Gastrocnemius medialis (tissue), 4 donors: ENCODE measurements at regions not wholly inside any gene's neighbourhood (a gene's known extent, or its start where the extent isn't known, plus 50 kb on each side); places are given as distances from the start of the nearest gene placed in this dataset.

Experiments
- ATAC-seq, 2 donors: fragments of 150-250 bp; one replicate each; pipeline ENCODE4 v1.9.1; 2016
- DNase-seq, 2 donors: peaks; one replicate each; pipeline ENCODE4 v3.0.0-alpha.2; 2019
- H3K27ac ChIP-seq, 4 donors: fragments of 200-600 bp; sonication (generic); 1 replicate in 1 of 4; 2 replicates in 3 of 4; pipeline ENCODE4 v1.5.1; 2016 to 2018; ENCODE audit warnings: mild to moderate bottlenecking in 2 of 4, moderate library complexity in 1 of 4
- H3K27me3 ChIP-seq, 3 donors: fragments of 200-600 bp; sonication (generic) in 2 of 3; 1 replicate in 1 of 3; 2 replicates in 2 of 3; pipeline versions ENCODE4 v1.5.1 to v1.6.0; 2016 to 2019; ENCODE audit warnings: mild to moderate bottlenecking in 1 of 3, moderate library complexity in 1 of 3
- H3K36me3 ChIP-seq, 2 donors: fragments of 200-600 bp; sonication (generic) in 1 of 2; one replicate each; pipeline ENCODE4 v1.5.1; 2017 to 2018
- H3K4me1 ChIP-seq, 2 donors: fragments of 200-600 bp; sonication (generic) in 1 of 2; one replicate each; pipeline ENCODE4 v1.5.1; 2016 to 2017; ENCODE audit warnings: mild to moderate bottlenecking in 2 of 2
- H3K4me3 ChIP-seq, 4 donors: fragments of 200-600 bp; sonication (generic) in 3 of 4; 1 replicate in 1 of 4; 2 replicates in 3 of 4; pipeline ENCODE4 v1.5.1; 2016 to 2019; ENCODE audit warnings: mild to moderate bottlenecking in 2 of 4
- H3K9me3 ChIP-seq, 3 donors: fragments of 200-600 bp; sonication (generic) in 2 of 3; 1 replicate in 1 of 3; 2 replicates in 2 of 3; pipeline ENCODE4 v1.5.1; 2016 to 2019
- POLR2A ChIP-seq, 2 donors: fragments of 450-650 bp; IDR thresholded peaks; one replicate each; pipeline ENCODE4 v1.6.1; 2017; ENCODE audit warnings: antibody characterized with exemption in 2 of 2, mild to moderate bottlenecking in 2 of 2, moderate library complexity in 2 of 2
- in situ Hi-C, 4 donors: fragments of 200-750 bp; cut with MboI; loops; one replicate each; pipeline versions ENCODE4 v1.15.0 to v1.8.0; 2017; ENCODE audit warnings: low sequenced_read_pairs in 4 of 4
- intact Hi-C: fragments of 100-400 bp; cut with DNase I; formaldehyde crosslinking; loops from one replicate; pipeline ENCODE4 v1.15.1; 2023; ENCODE audit warnings: low total_unique reads
- TF ChIP-seq, protein P1 (sequence below), 5 experiments: fragments of 450-650 bp in 3 of 5; fragments of 200-600 bp in 2 of 5; sonication (generic) in 2 of 5; IDR thresholded peaks in 4 of 5; conservative IDR thresholded peaks in 1 of 5; 1 replicate in 4 of 5; 2 replicates in 1 of 5; pipeline ENCODE4 v1.5.1; 2016 to 2019; ENCODE audit warnings: antibody characterized with exemption in 5 of 5, mild to moderate bottlenecking in 3 of 5, moderate library complexity in 3 of 5

DNA sequence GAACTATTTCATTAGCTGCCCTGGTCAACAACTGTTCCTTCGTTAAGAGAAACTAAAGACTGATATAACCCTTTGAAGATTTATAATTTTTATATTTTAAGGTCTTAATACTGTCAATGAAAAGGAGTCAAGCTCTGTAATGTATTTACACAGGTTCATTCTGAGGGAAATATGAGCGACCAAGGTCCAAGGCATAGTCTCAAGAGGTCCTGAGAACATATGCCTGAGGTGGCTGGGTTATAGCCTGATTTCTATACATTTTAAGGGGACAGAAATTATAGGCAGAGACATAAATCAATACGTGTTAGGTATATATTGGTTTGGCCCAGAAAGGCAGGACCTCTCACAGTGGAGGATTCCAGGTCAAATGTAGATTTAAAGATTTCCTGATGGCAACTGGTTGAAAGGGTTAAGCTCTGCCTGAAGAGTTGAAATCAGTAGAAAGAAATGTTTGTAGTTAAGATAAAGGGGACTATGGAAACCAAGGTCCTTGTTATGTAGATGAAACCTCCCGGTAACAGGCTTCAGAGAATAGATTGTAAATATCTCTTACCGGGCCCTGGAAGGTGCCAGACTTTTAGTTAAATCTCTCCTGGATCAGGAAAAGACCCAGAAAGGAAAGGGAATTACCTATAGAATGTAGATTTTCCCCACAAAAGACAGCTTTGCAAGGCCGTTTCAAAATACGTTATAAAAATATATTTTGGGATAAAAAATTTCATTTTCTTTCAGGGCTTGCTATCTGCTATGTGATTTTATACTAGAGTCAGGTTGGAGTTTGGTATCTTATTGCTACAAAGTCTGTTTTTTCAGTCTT is 107.3 kb upstream of the PRLR start:
- ATAC-seq (no peak), DNase-seq (no peak)
- Histone ChIP-seq H3K36me3 (no peaks in the 10 kb centered on the region), H3K4me1 (no peaks in the 10 kb centered on the region), H3K27ac (no peak overlapping the region), H3K27me3 (no peaks in the 10 kb centered on the region), H3K4me3 (no peak overlapping the region), H3K9me3 (no peaks in the 10 kb centered on the region)
- intact Hi-C loops (no loop called here), in situ Hi-C loops (no loop called here)
- TF ChIP-seq POLR2A (IDR thresholded peaks at IDR 0.05), result no peak
- TF ChIP-seq, protein P1, sequence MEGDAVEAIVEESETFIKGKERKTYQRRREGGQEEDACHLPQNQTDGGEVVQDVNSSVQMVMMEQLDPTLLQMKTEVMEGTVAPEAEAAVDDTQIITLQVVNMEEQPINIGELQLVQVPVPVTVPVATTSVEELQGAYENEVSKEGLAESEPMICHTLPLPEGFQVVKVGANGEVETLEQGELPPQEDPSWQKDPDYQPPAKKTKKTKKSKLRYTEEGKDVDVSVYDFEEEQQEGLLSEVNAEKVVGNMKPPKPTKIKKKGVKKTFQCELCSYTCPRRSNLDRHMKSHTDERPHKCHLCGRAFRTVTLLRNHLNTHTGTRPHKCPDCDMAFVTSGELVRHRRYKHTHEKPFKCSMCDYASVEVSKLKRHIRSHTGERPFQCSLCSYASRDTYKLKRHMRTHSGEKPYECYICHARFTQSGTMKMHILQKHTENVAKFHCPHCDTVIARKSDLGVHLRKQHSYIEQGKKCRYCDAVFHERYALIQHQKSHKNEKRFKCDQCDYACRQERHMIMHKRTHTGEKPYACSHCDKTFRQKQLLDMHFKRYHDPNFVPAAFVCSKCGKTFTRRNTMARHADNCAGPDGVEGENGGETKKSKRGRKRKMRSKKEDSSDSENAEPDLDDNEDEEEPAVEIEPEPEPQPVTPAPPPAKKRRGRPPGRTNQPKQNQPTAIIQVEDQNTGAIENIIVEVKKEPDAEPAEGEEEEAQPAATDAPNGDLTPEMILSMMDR (IDR thresholded peaks at IDR 0.05 in 4 of 5, conservative IDR thresholded peaks at IDR 0.05 in 1 of 5), result no peak

DNA sequence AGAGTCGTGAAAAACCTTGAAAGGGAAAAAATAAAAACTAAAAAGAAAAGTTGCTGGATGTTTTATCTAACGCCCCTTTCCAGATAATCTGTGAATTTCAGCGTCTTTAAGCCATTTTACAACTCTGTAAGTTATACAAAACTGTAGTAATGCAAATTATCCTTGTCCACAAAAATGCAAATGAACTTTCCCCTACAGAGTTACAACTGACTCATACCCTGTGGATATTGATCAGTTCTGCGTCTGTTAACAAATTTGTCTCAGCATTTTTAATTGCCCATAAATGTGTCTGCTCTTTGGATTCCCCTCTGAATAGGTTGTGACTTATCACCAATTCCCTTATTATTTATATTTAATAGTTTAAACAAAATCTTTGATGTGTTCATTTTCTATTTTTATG is 105.9 kb upstream of the PRLR start:
- intact Hi-C loops (no loop called here), in situ Hi-C loops (no loop called here)
- TF ChIP-seq, protein P1 (IDR thresholded peaks at IDR 0.05 in 4 of 5, conservative IDR thresholded peaks at IDR 0.05 in 1 of 5), result no peak
- H3K27me3 ChIP-seq, result no peaks in the 10 kb centered on the region
- no peak for ATAC-seq
- H3K9me3 ChIP-seq, result no peaks in the 10 kb centered on the region
- no peak overlapping the region for H3K4me3 ChIP-seq
- H3K4me1 ChIP-seq, result no peaks in the 10 kb centered on the region
- no peak overlapping the region for H3K27ac ChIP-seq
- H3K36me3 ChIP-seq, result no peaks in the 10 kb centered on the region
- DNase-seq, result no peak

DNA sequence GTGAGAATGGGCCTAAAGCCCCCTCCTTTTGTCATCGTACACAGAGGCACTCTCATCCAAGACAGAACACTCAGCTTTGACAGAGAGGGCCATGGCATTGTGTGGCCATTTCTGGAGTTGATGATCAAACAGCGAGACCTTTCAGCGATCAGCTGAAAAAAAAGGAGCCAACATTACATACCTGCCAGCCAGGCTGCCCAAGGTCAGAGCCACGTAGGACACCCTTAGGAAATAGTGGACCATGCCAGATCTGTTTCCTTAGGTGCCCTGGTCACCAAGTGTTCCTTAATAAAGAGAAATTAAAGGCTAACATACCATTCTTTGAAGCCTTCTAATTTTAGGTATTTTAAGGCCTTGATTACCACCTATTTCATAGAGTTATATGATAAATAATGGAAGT is 105.5 kb upstream of the PRLR start:
- Histone ChIP-seq H3K27me3 (no peaks in the 10 kb centered on the region), H3K4me3 (no peak overlapping the region), H3K36me3 (no peaks in the 10 kb centered on the region), H3K4me1 (no peaks in the 10 kb centered on the region), H3K27ac (no peak overlapping the region), H3K9me3 (no peaks in the 10 kb centered on the region)
- no peak for TF ChIP-seq POLR2A (IDR thresholded peaks at IDR 0.05)
- TF ChIP-seq, protein P1 (IDR thresholded peaks at IDR 0.05 in 4 of 5, conservative IDR thresholded peaks at IDR 0.05 in 1 of 5), result no peak
- no peak for DNase-seq
- intact Hi-C loops (no loop called here), in situ Hi-C loops (no loop called here)
- no peak for ATAC-seq

DNA sequence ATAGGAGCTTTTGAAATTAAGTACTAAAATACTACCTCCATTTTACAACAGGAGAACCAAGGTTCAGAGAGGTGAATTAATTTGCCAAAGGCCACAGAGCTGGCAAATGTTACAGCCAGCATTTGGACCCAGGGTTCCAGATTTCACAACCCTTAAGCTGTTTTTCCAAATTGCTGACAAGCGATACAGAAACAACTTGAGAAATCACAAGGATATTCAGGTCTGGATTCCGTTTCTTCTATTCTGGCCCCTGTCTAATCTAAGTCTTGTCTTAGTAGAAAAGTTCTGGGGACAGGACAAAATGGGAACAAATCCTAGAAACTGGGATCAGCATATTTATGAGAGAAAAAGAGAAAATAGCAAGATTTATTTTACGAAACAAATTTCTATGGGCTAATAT is 103.1 kb upstream of the PRLR start:
- Histone ChIP-seq H3K4me1 (no peaks in the 10 kb centered on the region), H3K27ac (no peak overlapping the region), H3K36me3 (no peaks in the 10 kb centered on the region), H3K4me3 (no peak overlapping the region), H3K9me3 (no peaks in the 10 kb centered on the region), H3K27me3 (no peaks in the 10 kb centered on the region)
- intact Hi-C loops, result no loop called here
- in situ Hi-C loops, result no loop called here
- TF ChIP-seq, protein P1 (IDR thresholded peaks at IDR 0.05 in 4 of 5, conservative IDR thresholded peaks at IDR 0.05 in 1 of 5), result no peak
- TF ChIP-seq POLR2A (IDR thresholded peaks at IDR 0.05), result no peak
- ATAC-seq (no peak), DNase-seq (no peak)
